ENCODE measurements at regions not wholly inside any gene's neighbourhood (a gene's known extent, or its start where the extent isn't known, plus 50 kb on each side); places are given as distances from the start of the nearest gene placed in this dataset.
A peak's percentile ranks its signal among the peaks of the same experiment; 100 is the strongest.

- no peaks in the 10 kb centered on the region for H3K79me2 ChIP-seq (ENCODE audit: insufficient read depth, low read length)
- H3K4me3 ChIP-seq (replicated peaks in 1 of 3; ENCODE audit: insufficient read depth in 1 of 3, low read depth in 2 of 3, low read length in 3 of 3), result peak overlapping the region in 1 of 3 experiments; percentile 38; a peak in 1 of 6 replicates
- H3K4me2 ChIP-seq (ENCODE audit: low read depth, low read length), result peak overlapping the region; percentile 62
- intact Hi-C loops (cut with micrococcal nuclease; ENCODE audit: unreplicated experiment), result no loop called here
- peaks cover 3% of the 10 kb centered on the region; the same call in 1 of the 2 replicates for H3K9me3 ChIP-seq (ENCODE audit: low read length)
- no peaks in the 10 kb centered on the region for H4K20me1 ChIP-seq (ENCODE audit: insufficient read depth, low read length)
- no TSS peak for BruUV-seq (replicated peaks)
- WGBS (ENCODE audit: low lambda C conversion rate), result 10% methylated on average over 2 of the region's 2 CpGs
- no peak for ATAC-seq
- peak; percentile 56 for DNase-seq (ENCODE audit: low spot score)
- peak overlapping the region; percentile 6 for H3K27ac ChIP-seq (ENCODE audit: extremely low read length, insufficient read depth, low read length)
- no peak overlapping the region for H2AFZ ChIP-seq (ENCODE audit: low read length)
- in situ Hi-C loops (cut with HindIII; ENCODE audit: extremely low pct_ligation_motif_present, low pct_unique_long_range_greater_than_20kb), result loop anchor here (5.0 kb wide), 1 partner anchor 50 kb away; the partner anchor contains the start of gene IFFO2
- H3K27me3 ChIP-seq (ENCODE audit: control insufficient read depth in 1 of 2, insufficient read depth in 2 of 2, low read length in 2 of 2), result no peaks in the 10 kb centered on the region
- ChIA-PET CTCF (ENCODE audit: low intra/inter-chr PET ratio, low total read pairs) (no interaction called here), POLR2A (no interaction called here)
- peaks cover 62% of the 10 kb centered on the region for H3K4me1 ChIP-seq (ENCODE audit: insufficient read depth, low read length)
- FAIRE-seq, result peak; percentile 53
- no peaks in the 10 kb centered on the region for H3K36me3 ChIP-seq (replicated peaks in 1 of 2; ENCODE audit: control insufficient read depth in 1 of 2, insufficient read depth in 2 of 2, low read length in 2 of 2)
- peak overlapping the region; percentile 10 for H3K9ac ChIP-seq (ENCODE audit: insufficient read depth, low read depth, low read length)
- TF ChIP-seq NCOA2 (CRISPR knock-in tag; IDR thresholded peaks at IDR 0.05) (peak; percentile 12; the same call in 1 of the 2 replicates), BCL6 (CRISPR knock-in tag; IDR thresholded peaks at IDR 0.05) (peak; percentile 69), NFIB (CRISPR knock-in tag; IDR thresholded peaks at IDR 0.05; ENCODE audit: borderline replicate concordance) (no peak), GATAD2A (CRISPR knock-in tag; IDR thresholded peaks at IDR 0.05) (peak; percentile 49), ZNF362 (CRISPR knock-in tag; IDR thresholded peaks at IDR 0.05; ENCODE audit: borderline replicate concordance) (no peak), HOXA3 (CRISPR knock-in tag; IDR thresholded peaks at IDR 0.05) (peak; percentile 25; the same call in 1 of the 2 replicates), NR2F6 (IDR thresholded peaks at IDR 0.05) (no peak), NR2F6 (CRISPR knock-in tag; IDR thresholded peaks at IDR 0.05) (peak; percentile 57; the same call in 1 of the 2 replicates), GPBP1L1 (CRISPR knock-in tag; IDR thresholded peaks at IDR 0.05) (no peak), HNF4A (CRISPR knock-in tag; IDR thresholded peaks at IDR 0.05) (peak; percentile 83), ZHX1 (CRISPR knock-in tag; IDR thresholded peaks at IDR 0.05; ENCODE audit: low read depth) (no peak), ZNF580 (CRISPR knock-in tag; IDR thresholded peaks at IDR 0.05; ENCODE audit: borderline replicate concordance, low read depth) (peak; percentile 38; the same call in 1 of the 2 replicates), ZFX (CRISPR knock-in tag; IDR thresholded peaks at IDR 0.05; ENCODE audit: low read depth) (0 out of 2 replicates have a peak, but pooled peaks have one; percentile 16), CHD4 (IDR thresholded peaks at IDR 0.05; ENCODE audit: borderline replicate concordance, low read length) (no peak), SOX13 (IDR thresholded peaks at IDR 0.05) (no peak), SOX13 (CRISPR knock-in tag; conservative IDR thresholded peaks at IDR 0.05 in 1 of 2, IDR thresholded peaks at IDR 0.05 in 1 of 2) (0 out of 4 replicates have a peak, but pooled peaks of 1 of the 2 experiments have one; percentile 6), SALL2 (CRISPR knock-in tag; IDR thresholded peaks at IDR 0.05) (peak; percentile 17; the same call in 1 of the 2 replicates), ESRRA (CRISPR knock-in tag; IDR thresholded peaks at IDR 0.05; ENCODE audit: low read depth) (peak; percentile 32; the same call in 1 of the 2 replicates), PRPF4 (IDR thresholded peaks at IDR 0.05; ENCODE audit: low read depth, low read length, poor library complexity, severe bottlenecking) (no peak), ZMYM3 (CRISPR knock-in tag; IDR thresholded peaks at IDR 0.05) (peak; percentile 70; the same call in 1 of the 2 replicates), XRCC5 (optimal IDR thresholded peaks at IDR 0.05; ENCODE audit: low read length) (no peak), SAP130 (CRISPR knock-in tag; IDR thresholded peaks at IDR 0.05; ENCODE audit: low read depth) (0 out of 2 replicates have a peak, but pooled peaks have one; percentile 31)
Observed at GRCh38 chr1:19006837-19007271, 50.4 kb upstream of the IFFO2 start.

All from HepG2 (cell line).